ENCODE measurements at regions not wholly inside any gene's neighbourhood (a gene's known extent, or its start where the extent isn't known, plus 50 kb on each side); places are given as distances from the start of the nearest gene placed in this dataset.

GRCh38 chr1:104733866-104734265 is 984.2 kb downstream of the AMY1C start:
- no peak for DNase-seq

DNA sequence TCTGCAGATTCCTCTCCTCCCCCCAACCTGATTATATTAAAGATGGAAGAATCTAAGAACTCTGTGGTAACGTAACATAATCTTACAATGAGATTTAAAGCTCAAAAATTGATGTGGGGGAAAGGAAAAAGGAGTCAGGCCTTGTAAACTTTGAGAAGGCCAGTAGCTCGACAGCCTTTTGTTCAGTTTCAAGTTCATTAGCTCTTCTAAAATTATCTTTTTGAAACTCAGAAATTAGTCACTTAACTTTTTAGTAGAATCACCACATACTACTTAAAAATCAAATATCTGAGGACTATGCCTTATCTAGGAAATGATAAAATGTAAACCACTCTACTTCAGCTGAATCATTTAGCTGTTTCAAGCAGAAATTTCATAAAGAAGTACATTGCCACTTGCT is 996.2 kb downstream of the AMY1C start:
- DNase-seq, result no peak

GRCh38 chr1:104746994-104747393 is 997.3 kb downstream of the AMY1C start:
- DNase-seq, result no peak

DNA sequence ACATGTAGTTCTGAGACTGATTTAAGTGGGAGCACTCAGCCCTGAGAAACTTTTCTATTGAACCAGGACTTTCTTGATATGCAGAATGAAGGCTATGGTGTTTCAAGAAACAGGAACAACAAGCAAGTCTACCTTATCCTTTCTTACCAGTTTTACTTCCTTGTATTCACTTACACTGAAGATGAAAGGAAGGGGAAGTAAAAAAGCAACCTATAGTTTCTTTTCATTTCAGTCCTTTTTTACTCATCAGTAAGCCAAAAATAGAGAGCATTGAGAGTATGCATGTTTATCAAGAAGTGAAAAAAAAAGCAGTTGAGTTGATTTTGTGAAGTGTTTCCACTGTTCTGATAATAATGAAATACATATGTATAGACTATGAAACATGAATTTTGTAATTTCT is 1010.3 kb downstream of the AMY1C start:
- peak; percentile 1 for DNase-seq

GRCh38 chr1:104761961-104762570 is 1012.4 kb downstream of the AMY1C start:
- no peak for DNase-seq

DNA sequence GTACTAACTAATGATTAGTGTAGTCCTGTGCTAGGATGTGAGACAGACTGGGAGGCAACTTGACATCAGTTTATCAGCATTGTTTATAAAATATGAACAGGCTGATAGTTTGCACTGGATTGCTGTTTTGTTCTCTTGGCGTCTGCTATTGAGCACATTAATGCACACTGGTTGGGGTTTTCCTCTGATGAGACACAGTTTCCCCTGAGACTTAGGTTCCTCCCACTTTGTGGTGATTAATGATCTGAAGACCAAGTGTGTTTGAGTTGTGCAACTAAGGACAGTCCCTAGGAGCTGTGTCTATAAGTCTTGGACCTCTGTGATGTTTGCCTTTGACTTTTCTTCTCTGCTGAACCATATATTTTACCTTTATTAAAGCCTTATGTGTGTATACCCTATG is 1015.4 kb downstream of the AMY1C start:
- DNase-seq, result no peak

- DNase-seq, result no peak
Observed at GRCh38 chr1:104768466-104768865, 1018.8 kb downstream of the AMY1C start.

DNA sequence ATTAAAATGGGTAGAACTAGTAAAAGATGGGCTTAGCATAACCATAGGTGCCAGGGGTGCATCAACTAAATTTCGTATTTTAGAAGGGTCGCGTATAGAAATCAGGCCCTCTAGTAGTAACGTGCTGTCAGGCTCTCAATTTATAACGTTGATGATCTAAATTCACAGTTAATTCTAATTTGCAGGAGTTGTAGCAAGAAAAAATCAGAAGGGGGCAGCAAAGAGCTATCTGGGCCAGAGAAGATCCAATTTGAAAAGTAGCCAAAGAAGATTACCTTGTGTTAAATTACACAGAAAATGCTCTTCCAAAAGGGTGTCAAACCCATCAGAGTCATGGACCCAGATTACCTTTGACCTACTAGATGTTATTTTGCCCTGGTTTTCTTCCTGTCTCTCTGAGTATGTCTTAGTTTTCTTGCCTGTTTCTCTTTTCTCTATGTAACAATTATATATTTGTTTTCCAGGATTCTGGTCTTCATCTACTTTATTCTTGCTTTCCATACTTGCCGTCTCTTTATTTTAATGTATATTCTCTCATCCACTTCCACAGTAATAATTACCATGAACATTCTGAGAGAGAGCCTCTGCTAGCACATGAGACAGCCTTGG is 1030.9 kb downstream of the AMY1C start:
- DNase-seq, result peak; percentile 63

DNA sequence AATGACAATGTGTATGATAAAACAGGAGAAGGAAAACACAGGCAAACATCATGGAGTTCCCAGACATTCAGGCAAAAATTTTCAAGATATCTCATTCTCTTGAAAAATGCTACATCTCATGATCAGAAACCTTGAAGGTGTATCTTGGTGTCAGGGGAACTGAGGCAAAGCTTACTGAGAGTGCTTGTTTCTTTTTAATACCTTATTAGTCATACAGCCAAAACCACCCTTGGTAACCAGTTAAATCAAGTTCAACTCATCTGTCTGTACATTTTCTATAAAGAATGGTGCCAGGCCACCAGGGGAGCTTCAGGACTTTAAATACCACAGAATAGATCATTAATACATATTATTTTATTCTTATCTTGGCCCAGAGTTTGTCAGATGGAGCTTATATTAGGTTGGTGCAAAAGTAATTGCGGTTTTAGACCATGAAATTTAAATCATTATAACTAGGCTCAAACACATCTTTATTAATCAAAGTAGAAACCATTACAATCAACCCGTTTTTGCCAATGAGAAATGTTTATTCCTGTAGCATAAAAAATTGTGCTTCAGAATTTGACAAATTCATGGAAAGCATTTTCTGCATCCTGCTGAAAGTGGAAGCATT is 1036.0 kb downstream of the AMY1C start:
- no peak for DNase-seq

- no peak for DNase-seq
Observed at GRCh38 chr1:104787866-104788510, 1038.3 kb downstream of the AMY1C start.

DNA sequence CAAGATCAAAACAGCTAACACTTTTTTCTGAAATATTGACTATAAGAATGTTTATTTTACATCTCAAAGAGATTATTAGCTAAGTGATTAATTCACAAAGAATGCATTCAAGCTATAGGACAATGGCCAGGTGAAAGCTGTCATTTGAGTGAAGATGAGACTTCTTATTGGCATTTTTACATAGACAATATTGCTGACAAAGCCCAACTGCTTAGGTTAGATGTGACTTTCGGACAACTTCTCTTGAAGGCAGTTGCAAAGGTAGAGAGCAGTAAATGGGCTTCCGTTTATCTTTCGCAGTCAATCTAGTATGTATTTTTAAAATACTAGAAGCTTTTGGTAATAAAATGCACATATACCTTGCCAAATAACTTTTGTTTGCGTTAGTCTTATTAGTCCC is 1041.3 kb downstream of the AMY1C start:
- no peak for DNase-seq

- no peak for DNase-seq
Observed at GRCh38 chr1:104794035-104794434, 1044.3 kb downstream of the AMY1C start.

- no peak for DNase-seq
Observed at GRCh38 chr1:104795931-104796330, 1046.2 kb downstream of the AMY1C start.

DNA sequence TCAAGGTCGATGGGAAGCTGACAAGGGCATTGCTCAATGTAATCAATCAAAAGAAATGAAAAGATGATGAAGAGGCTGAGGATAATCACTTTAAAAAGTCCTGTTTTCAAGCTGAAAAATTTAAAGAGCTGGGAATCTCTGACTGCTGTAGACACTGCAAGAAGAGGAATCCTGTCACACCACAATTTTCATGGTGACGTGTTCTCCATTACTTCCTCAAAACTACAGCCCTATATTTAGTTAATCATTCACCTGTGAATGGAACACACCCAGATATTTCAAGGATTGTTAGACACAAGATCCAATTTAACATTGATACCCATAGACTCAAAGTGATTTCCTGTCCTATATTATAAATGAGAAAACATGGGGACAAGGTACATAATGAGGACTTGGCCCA is 1048.3 kb downstream of the AMY1C start:
- DNase-seq, result no peak

- DNase-seq, result no peak
Observed at GRCh38 chr1:104801344-104801743, 1051.6 kb downstream of the AMY1C start.

- no peak for DNase-seq
Observed at GRCh38 chr1:104804147-104804546, 1054.4 kb downstream of the AMY1C start.

- no peak for DNase-seq
Observed at GRCh38 chr1:104807590-104807989, 1057.9 kb downstream of the AMY1C start.

DNA sequence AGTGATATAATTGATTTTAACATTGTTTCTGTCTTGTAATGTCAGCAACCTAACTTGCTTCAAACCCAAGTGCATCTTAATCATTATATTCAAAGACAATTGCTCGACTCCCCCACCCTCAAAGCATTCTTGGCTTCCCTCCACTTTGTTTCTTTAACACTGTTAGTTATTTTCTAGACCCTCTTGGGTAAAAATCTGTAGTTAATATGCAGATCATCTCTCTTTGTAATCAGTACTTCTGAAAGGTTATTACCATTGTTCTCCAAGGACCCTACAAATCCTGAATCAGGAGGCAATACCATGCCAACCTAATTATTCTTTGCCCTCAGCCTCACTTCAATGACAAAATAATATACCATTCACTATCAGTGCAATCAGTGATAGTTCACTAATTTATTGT is 1075.7 kb downstream of the AMY1C start:
- no peak for DNase-seq

- DNase-seq, result no peak
Observed at GRCh38 chr1:104830534-104830933, 1080.8 kb downstream of the AMY1C start.

- no peak for DNase-seq
Observed at GRCh38 chr1:104852151-104852550, 1102.5 kb downstream of the AMY1C start.

DNA sequence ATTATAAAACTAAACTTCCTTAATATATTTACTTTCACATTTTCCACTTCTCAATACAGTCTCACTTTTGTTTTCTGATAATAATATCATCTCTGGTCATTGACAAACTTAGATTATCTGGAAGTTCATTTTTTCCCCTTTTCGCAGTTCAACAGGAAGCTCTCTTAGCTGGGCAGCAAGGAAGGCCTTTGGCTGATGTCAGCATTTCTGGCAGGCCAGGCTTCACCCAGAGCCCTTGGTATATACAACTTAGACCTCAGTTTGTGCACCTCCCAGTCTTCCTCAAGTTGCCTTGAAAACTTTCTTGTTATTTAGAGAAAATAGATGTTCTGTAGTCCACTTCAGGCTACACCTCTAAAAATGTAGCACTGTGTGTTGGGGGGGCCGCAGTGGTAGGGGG is 1103.6 kb downstream of the AMY1C start:
- DNase-seq, result no peak

DNA sequence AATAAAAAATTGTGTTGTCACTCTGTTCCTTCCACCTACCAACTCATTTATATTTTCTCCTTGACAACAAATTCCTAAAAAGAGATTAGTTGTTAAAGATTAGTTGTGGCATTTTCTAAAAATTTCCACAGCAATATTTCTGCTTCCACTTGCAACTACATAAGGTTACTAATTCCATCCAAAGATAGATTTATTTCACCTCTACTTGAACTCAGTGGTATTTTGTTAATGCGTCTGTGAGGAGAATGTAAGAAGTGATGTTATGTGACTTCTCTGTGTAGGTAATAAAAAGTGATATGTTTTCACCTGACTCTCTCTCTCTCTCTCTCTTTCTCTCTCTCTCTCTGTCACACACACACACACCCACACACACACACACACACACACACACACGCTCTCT is 1104.8 kb downstream of the AMY1C start:
- DNase-seq, result no peak

GRCh38 chr1:104855550-104855949 is 1105.9 kb downstream of the AMY1C start:
- no peak for DNase-seq

DNA sequence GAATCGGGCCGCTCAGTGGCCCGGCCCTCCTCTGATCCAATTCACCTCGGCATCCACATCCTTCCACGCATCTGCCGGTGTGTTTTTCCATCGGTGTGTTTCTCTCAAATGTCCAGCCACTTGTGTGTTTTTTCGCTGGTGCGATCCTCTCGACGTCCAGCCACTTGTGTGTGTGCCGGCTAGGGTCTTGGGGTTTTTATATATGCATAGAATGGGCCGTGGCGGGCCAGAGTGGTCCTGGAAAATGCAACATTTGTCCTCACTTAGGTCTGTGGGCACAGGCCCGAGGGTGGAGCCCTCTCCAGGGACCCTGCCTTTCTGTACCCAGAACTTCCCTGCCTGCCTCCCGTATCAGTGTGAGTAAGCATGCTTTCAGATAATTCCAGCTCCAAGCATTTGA is 1106.4 kb downstream of the AMY1C start:
- DNase-seq, result no peak

Measured in hematopoietic multipotent progenitor cell treated with erythropoietin and hydrocortisone succinate and interleukin-3 and kit ligand, for 6 days (in vitro differentiated cells).